OCI-LY7 (cell line): ENCODE measurements at regions not wholly inside any gene's neighbourhood (a gene's known extent, or its start where the extent isn't known, plus 50 kb on each side); places are given as distances from the start of the nearest gene placed in this dataset.
A peak's percentile ranks its signal among the peaks of the same experiment; 100 is the strongest.

ENCODE experiments used
- CTCF ChIP-seq: fragments of 200-600 bp; sonication (generic); conservative IDR thresholded peaks from 2 replicates; pipeline ENCODE4 v1.5.1; 2014; ENCODE audit warnings: mild to moderate bottlenecking, antibody characterized with exemption, low read length, moderate library complexity, mixed read lengths
- EZH2phosphoT487 ChIP-seq: fragments of 200-600 bp; sonication (generic); IDR thresholded peaks from 2 replicates; pipeline ENCODE4 v1.6.1; 2018; ENCODE audit warnings: low read depth, borderline replicate concordance, mild to moderate bottlenecking, mixed run types, antibody characterized with exemption, low read length, moderate library complexity, mixed read lengths

- peak; percentile 41 for TF ChIP-seq CTCF
- TF ChIP-seq EZH2phosphoT487, result no peak
Observed at GRCh38 chr2:196404276-196404675, 232.9 kb upstream of the STK17B start.
